ENCODE measurements at regions not wholly inside any gene's neighbourhood (a gene's known extent, or its start where the extent isn't known, plus 50 kb on each side); places are given as distances from the start of the nearest gene placed in this dataset.
"Not testable (repeated sequence)": the region's sequence is repeated elsewhere in the genome, so short reads cannot be mapped to it uniquely, and the experiment has no call there.

DNA sequence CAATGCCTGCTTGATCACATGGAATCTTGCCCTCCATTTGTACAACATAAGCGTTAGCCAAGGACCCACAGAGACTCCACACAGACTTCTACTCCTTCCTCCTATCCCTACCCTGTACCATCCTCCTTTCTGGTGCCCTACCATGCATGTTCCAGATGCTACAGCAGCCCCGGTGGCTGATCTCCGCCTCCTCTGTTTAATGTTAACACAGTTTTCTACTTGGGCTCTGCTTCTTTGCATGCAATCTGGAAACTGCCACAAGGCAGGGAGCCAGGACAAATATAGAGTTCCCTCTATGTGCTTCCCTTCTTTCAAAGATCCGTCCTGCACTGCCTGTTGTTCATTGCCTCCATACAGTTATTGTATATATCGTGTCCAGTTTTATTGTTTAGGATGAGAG lies 368.6 kb upstream of the TENM3 start:
- DNase-seq = no peak

DNA sequence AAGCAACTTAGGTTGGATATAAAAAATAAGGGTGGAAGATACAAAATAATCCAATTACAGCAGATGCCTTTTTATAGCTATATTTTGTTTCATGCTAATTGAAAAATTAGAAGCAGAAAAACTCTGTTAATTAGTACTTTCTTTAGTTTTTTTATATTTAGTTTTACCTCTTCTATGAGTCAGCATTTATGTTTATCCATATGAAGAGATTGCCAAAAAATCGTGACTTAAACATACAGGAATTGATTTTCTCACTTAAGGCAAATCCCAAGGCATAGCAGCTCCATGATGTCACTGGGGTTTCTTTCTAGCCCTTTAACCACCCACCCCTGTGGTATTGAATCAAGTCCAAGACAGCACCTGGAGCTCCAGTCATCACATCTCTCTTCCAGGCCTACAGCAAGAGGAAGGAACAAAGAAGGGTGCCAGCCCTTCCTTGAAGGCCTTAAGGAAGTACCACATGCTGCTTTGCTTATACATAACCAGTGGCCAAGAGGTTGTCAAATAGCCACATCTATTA lies 365.8 kb upstream of the TENM3 start:
- DNase-seq = no peak

DNA sequence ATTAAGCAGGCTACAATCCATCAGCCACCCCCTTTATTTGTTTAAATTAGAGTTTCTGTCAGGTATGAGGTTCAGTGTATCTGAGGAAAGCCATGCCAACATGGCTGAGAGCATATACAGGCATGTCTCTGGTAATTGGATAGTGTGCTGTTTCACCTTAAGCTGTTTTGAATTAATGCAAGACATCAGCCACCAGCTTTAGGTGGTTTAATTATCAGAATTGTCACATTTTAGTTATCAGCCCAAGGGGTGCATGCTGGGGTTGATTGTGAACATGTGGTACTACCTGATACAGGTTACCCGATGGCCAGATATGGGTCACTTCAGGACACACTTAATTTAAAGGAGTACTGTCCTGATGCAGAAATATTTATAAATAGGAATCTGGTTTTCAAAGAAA lies 353.2 kb upstream of the TENM3 start:
- DNase-seq = no peak

DNA sequence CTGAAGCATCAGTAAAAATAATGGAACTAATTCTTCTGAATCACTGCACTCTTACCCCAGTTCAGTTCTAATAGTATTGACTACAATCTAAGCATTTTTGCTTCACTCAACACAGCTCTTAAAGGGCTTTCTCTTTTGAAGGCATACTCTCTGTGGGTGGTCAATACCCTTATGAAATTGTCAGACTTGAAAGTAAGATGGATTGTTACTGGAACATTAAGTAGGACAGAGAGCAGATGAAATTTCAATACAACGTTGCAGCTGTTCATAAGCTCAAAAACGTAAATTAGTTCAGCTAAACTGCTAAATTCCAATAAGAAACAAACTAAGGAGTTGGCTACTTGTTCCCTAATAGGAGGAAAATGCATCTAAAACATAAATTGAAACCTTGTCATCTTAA lies 352.3 kb upstream of the TENM3 start:
- no peak for DNase-seq

DNA sequence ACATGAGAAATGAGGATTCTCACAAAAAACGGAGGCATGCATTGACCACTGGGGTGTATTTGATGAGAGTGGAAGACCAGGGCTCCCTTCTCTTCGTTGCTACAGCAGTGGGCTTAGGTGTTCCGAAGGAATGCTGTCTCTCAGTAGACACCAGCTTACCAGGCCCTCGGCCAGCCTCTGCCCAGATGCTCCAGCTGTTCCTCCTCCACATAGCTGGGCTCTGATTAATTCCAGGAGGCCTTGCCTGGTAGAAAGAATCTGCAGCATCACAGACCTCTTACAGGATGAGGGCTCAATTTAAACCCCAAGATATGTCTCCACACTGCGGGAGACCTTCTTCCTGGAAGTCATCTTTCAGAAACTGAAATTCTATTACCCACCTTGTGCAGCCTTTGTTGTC lies 346.6 kb upstream of the TENM3 start:
- DNase-seq = no peak

DNA sequence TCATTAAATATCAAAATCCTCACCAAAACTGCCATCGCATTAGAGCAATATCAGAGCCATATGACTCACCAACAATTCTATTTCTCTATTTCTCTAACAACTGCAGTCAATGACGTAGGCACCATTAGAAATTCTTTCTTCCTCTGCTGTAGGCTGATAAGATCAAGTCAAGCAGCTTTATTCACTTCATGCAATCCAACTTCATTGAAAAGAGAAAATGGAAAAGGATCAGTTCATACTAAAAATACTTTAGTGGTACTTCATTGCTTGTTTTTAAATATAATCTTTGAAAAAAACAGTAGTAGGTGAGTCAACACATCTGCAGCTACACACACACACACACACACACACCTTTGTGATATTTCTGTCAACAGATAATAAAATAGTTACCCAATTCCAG lies 345.3 kb upstream of the TENM3 start:
- DNase-seq = no peak

DNA sequence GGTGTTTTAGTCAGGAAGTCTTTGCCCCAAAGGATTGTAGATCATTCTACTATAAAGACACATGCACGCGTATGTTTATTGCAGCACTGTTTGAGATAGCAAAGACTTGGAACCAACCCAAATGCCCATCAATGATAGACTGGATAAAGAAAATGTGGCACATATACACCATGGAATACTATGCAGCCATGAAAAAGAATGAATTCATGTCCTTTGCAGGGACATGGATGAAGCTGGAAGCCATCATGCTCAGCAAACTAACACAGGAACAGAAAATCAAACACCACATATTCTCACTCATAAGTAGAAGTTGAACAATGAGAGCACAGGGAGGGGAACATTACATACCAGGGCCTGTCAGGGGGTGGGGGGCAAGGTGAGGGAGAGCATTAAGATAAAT lies 340.8 kb upstream of the TENM3 start:
- not testable (repeated sequence) for DNase-seq

DNA sequence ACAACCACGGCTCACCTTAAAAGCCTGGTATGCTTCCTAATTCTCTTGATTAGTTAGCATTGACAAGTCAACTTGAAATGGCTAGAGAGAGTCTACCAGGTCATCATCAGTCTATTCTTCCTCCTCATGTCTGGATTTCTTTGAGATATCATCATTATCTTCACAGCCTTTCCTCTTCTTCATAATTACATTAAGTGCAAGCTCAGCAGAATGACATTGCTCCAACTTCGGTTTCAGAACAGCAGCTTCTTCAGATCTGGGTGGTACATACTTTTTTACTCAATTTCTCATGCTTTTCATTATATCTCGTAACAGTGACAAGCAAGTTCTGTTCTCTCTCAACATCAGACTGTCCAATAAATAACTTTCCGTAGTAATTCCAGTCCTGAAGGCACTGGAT lies 337.5 kb upstream of the TENM3 start:
- DNase-seq = no peak

DNA sequence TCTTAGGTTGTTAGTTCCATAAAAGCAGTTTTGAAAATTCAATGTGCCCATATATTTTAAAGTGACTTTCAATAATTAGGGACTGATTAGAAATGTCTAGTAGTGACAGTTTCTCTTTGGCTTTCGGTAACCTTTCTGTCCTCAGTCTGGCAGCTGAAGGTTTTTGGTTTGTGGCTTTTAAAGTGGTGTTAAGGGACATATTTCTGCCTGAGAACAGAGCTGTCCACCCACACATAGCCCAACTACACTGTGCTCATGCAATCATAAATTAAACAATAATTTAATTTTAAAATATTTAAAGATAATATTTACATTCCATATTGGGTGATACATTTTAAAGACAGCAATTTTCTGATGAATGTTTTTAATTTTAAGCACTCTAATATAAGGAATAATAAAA lies 335.0 kb upstream of the TENM3 start:
- DNase-seq = no peak

DNA sequence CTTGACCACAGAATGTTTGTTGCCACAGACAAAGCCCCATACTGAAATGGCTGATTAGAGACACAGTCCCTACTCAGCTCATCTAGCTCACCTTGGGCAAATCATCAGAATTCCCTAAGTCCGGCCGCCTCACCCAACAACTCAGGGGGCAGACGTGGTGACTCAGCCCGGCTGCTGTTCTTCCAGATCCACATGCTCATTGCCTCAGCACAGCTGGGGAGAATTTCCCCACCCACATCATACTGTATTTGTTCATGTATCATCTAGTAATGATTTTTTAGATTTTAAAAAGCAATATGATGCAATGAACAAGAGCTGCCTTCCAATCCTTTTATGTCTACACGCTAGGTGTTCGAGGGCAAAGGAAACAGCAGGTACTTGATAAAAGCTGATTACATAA lies 333.8 kb upstream of the TENM3 start:
- no peak for DNase-seq

DNA sequence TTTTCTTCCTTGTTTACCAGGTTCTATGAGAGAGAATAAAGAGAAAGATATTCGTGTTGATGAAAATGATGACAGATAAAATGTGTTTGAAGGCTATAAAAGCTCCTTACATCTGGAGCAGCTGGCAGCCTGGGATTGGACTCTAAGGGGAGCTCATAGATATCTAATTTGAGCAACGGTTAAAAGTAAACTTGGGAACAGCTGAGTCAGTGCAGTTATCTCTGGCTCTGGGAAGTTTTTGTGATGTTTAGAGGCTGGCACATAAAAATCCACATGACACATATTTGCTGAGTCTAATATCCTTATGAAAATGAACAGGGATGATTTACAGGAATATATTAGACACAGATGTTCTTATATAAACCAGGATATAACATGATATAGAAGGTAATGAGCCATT lies 331.8 kb upstream of the TENM3 start:
- no peak for DNase-seq

DNA sequence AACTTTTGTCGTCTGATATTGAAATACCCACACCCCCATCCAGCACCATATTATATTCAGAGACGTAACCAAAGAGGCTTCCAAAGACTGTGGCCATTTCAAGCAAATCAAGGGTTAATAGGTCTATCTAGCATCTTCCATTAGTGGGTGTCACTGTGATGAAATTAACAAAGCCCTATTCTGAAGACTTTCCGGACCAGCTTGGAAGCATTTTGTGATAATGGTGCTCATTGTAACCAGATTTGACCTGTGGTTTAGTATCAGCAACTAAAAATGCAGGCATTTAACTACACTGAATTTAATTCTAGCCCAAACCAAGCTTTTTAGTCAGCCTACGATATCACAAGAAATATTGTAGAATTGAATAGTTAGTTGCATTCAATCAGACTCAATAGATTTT lies 309.7 kb upstream of the TENM3 start:
- no peak for DNase-seq

DNA sequence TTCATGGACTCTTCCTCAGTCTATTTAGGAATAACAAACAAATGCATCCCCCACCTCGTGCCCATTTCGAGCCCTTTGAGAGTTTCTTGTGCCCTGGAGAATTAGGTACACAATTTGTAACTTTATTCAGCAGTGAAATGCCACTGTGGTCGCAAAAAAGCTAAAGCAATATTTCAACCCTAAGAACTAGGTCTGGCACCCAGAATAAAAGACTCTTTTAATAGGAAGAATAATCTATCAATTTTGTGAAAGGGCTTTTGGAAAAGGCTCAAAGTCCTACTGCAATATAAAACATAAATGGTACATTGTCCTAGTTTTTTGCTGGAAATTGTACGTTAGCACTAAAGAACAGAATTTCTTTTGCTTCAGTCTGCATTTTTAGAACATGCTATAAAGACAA lies 304.6 kb upstream of the TENM3 start:
- no peak for DNase-seq

DNA sequence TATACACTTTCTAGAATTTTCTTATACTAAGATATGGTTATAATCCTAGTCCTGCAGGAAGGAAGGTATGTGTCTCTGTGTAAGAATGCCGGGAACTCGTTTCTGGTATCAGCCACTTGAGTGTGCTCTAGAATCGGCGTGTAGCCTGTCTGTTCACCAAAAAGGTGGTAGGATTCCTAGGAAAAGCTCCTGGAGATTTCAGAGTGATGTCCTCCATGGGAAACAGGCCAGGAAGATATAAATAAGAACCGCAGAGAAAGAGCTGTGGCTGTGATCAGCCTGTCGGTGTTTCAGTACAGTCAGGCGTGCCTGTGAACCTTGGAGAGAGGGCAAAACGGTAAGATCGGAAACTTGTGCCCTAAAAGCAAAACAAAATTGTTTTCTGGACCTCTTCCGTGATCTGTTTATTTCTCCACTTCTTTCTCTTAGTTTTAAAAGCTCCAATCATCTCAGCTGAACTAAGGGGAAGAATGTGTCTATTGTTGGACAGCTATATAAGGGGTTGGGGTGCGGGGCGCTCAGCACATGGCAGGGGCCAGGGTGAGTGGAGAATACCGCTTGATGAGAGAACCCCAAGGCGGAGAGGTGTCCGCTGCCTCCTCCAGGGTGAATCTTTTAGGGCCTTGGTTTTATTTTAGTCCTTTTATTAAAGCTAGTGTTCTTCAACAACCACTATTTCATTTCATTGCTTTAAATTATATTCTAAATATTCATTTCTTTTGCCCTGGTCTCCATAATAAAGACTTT lies 303.8 kb upstream of the TENM3 start:
- no peak for DNase-seq

DNA sequence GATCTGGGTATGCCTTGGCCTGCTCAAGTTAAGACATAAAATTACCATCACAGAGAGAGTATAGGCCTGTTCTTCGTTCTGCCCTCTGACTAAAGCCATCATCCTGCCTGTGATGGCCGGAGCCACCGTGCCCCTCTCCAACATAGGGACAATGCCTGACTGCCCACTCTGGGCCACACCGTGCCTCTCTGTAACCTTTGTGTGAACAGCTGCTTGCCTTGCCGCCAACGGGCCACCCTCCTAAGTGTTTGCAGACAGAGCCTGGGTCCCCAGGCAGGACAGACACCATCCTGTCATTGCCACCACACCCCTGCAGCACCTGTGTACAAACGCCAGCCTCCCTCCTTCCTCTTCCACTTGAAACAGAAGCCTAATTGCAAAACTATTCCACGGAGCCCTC lies 298.7 kb upstream of the TENM3 start:
- no peak for DNase-seq

DNA sequence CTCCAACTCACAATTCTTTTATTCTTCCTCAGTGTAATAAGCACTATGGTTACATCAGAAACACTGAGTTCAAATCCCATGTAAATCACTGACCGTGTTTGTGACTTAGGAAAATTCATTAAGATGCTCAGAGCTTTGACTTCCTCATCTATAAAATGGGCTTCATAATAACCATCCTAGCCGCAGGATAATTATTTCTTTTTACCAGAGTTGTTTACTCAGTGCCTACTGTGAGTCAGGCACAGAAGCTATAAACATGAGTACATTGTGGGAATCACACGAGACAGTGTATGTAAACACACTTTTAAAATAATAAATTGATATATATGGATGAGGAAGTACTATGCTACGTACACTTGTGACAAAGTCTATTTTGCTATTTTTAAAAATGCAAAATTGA lies 296.3 kb upstream of the TENM3 start:
- DNase-seq = no peak

DNA sequence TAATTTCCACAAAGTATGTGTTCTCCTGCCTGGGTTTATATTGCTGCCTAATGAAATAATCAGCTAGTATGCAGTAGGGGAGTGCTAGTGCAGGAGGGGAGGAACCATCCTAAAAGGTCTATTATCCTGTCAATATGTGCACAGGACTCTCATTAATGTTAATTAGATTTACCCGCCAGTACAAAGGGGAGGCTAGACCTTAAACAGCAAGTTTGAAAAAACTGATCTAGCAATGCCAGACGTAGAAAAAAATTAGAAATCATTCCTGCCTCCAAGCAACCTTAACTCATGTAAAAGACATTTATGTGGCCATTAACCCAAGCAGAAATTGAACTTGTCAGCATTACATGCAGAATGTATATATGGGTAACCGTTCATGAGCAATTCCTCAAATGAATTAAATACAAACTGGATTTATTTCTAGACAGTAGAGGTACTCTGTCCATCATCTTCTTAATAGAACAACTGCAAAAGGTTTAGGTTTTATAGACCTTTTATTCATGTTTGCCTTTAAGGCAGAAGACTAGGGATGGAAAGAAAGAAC lies 294.3 kb upstream of the TENM3 start:
- no peak for DNase-seq

DNA sequence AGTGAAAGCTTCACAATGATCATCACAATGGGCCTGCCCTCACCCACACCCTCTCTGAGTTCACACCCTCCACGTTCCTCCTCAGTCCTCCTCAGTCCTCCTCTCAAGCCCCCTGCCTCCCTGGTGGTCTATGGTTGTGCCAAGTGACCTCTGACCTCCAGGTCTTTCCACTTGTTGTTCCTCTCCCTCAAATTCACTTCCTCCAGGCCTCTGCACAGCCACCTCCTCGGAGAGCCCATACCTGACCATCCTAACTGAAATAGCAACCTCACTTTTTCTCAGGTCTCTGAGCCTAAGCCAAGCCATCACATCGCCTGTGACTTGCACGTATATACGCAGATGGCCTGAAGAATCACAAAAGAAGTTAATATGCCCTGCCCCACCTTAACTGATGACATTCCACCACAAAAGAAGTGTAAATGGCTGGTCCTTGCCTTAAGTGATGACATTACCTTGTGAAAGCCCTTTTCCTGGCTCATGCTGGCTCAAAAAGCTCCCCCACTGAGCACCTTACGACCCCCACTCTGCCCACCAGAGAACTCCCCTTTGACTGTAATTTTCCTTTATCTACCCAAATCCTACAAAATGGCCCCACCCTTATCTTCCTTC lies 293.4 kb upstream of the TENM3 start:
- no peak for DNase-seq

DNA sequence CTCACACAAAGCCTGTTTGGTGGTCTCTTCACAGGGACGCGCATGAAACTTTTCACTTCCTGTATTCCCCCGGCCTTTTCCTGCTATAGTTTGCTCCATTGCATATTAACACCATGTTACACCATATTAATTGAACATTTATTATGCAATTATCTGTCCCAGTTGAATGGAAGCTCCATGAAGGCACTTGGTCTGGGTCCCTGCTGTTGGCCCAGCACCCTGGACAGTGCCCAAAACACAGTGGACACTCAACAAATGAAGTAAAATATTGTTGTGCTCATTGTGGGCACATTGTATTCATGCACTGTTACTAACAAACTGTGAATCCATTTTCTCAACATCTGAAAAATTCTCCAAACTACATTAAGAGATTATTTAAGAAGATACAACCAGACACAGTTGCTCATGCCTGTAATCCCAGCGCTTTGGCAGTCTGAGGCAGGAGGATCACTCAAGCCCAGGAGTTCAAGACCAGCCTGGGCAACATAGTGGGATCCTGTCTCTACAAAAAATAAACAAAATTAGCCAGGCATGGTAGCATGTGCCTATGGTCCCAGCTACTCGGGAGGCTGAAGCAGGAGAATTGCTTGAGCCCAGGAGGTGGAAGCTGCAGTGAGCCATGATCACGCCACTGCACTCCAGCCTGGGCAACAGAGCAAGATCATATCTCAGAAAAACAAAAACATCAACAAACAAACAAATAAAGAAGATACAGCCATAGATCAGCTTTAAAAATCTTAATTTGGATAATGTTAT lies 292.7 kb upstream of the TENM3 start:
- no peak for DNase-seq

DNA sequence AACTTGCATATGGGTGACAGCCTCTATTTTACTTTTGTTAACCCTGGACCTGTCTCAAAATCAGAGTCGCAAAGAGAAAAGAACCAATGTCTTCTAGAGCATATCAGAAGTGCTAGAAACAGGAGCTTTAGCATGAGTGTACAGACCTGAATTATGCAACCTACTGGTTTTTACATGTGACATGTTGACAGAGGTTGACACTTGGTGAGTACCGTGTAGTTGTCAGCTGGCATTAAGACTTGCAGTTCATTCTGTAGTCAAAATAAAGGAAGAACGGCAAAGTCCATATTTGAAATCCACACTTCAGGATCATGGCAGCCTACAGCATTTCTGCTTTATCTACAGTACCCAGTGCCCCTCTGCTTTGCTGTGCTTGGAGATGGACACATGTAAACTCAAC lies 291.9 kb upstream of the TENM3 start:
- DNase-seq = no peak

DNA sequence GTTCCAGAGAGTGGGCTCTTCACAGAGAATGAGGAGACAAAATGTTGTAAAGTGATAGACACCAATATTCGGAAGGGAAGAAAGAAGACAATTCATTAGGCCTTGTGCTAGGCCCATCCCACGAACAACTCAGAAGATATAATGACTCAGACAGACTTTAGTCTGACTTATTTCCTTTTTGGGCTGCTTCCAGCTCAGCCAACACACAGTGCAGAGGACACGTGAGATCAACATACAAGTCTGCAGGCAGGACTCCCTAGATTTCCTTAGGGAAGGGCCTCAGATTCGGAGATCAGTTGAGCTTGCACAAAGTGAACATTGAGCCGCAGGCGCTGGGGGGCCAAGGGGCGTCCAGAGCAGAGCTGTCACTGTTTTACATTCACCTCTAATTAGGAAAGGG lies 290.7 kb upstream of the TENM3 start:
- DNase-seq = no peak

DNA sequence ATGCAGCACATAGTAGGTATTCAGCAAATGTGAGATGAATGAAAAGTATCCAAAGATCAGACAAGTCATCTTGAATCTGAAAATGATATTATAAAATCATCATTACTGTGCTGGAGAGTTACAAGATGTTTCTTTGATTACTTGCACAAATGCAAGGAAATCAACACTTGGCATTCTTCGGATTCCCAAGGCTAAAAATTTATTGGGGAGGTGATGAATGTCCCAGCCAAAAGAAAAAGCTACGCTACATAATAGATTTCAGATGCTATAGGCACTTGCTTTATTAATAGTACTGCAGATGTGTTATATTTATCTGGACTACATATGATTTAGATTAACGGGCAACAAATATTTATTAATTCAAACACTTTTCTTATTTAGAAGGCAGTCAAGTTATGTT lies 286.7 kb upstream of the TENM3 start:
- no peak for DNase-seq

DNA sequence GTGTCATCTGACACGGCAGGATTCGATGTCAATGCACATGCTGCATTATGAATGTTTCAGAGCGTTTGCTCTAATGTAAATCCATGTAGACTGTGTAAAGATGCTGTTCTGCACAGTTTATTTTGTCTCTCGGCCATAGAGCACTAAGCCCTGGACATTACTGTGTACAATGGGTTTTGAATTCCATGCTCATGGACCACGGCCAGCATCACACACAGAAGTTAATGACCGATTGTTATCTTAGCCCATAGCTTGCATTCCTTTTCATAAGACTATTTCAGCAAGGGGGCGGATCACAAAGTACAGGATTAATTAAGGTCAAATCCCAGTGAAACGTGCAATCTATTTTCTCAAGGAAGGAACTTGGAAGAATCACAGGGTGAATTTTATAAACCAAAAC lies 286.1 kb upstream of the TENM3 start:
- no peak for DNase-seq

DNA sequence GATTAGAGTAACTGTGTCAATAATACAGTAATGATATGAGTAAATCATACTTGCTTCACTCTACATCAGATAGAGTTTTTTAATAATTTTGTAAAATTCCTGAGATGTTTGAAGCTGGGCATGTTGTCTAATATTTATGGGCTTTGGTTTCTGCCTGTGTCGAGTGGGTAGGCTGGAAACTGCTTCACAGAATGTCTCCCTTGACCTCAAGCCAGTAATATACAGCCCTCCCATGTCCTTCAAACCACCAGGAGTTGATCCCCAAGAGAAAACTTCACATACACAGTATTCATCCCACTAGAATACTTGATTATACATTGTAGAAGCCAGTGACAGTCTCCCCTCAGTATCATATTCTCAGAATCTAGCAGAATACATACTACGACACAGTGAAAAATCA lies 284.8 kb upstream of the TENM3 start:
- no peak for DNase-seq

All from NCI-H526 (cell line).